GM18498 (cell line): ENCODE measurements at regions not wholly inside any gene's neighbourhood (a gene's known extent, or its start where the extent isn't known, plus 50 kb on each side); places are given as distances from the start of the nearest gene placed in this dataset.

ENCODE experiments used
- ATAC-seq: cut with Tn5 transposase; IDR thresholded peaks from one replicate; pipeline ENCODE4 v1.9.1; 2021; ENCODE audit warnings: mild to moderate bottlenecking, moderate library complexity; ENCODE audit not compliant: unreplicated experiment

DNA sequence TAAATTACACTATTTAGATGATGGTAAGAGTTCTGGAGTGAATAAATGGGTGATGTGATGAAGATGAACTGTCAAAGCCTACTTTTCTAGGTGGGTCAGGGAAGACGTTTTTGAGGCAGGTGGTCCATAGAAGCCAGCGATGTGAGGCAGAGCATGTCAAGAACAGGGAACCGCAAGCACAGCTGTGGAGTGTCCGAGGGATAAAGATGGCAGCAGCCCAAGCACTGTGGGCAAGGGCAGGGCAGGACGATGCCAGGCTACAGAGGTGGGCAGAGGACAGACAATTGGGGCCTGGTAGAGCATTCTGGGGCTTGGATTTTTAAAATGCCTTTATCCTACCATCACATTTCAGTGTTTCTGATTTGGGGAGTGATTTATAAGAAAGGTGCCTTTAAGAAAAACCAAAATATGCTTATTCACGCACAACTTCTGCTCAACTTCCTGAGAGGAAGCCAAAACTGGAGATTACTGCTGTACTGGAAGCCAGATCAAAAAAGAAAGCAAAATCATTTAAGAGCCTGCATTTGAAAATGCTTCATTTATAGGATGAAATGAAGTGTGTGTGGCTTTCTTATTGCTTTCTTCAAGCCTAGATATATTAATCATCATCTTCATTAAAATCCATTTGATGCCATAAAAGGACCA lies 119.0 kb upstream of the WDR17 start:
- no peak for ATAC-seq

DNA sequence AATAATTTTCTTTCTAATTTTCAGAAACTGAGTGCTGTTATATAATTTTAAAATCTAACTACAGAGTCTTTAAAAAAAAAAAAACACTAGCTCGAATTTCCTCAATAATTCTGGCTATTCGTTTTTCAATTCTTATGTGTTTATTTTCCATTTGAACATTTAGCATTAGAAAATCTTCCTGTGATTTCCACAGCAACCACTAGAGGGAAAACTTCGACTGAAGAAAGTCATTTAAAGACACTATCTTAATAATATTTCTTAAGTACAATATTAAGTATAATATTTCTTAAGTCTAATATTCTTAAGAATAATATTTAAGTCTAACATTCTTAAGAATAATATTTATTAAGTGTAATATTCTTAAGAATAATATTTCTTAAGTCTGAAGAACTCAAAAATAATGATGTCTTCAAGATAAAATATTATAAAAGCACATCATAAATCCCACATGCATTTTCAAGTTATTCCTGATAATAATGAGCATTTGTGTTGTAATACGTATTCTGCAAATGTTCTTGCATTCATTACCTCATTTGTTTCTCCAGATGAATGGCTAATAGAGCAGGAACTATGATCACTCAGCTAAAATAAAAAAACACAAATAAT lies 118.4 kb upstream of the WDR17 start:
- ATAC-seq, result no peak

DNA sequence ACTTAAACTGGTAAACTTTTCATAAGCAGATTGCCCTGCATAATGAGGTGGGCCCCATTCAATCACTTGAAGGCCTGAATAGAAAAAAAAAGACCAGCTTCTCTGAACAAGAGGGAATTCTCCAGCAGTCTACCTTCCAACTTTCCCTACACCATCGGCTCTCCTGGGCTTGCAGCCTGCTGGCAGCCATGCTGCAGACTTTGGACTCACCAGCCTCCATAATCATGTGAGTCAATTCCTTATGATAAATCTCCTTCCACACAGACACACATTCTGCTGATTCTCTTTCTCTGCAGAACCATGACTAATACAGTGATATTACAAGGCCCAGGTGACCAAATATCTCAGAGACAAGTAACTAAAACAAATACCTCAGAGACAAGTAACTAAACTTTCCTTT lies 113.8 kb upstream of the WDR17 start:
- ATAC-seq, result no peak

DNA sequence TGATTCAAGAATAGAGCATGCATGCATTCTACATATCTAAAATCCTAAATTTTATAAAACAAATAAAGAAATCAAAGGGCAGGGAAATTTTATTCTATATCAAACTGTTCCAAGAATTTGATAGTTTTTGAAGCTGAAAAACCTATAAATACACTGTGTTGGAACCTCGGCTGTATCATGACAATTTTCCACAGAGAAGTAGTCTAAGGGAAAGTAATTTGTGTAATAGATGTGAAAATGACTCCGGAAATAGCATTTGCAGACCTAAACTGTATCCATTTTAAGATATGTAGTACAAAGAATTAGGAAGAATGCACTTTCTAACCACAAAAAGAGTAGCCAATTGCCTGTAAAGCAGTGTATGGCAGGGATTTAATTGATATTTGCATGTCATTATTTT lies 112.5 kb upstream of the WDR17 start:
- no peak for ATAC-seq

DNA sequence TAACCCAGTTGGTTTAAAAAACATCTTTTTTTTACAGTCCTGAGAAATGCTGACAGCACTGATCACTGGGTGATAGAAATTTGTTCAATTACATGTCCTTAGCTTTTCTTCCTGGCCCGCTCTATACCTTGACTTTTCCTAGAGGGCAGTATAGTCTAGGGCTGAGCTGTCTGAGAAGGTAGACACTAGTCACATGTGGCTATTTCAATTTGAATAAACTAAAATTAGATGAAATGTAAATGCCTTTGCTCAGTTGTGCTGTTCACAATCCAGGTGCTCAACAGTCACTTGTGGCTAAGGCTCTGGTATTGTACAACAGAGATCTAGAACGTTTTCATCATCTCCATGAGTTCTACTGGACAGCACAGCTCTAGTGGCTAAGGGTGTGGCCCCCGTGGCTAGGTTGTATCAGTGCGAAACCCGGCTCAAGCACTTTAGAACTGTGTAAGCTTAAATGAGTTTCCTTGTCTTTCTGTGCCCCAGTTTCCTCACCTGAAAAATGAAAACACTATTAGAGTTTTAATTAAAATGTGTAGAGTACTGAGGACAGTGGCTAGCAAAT lies 111.6 kb upstream of the WDR17 start:
- peak; percentile 90 for ATAC-seq

DNA sequence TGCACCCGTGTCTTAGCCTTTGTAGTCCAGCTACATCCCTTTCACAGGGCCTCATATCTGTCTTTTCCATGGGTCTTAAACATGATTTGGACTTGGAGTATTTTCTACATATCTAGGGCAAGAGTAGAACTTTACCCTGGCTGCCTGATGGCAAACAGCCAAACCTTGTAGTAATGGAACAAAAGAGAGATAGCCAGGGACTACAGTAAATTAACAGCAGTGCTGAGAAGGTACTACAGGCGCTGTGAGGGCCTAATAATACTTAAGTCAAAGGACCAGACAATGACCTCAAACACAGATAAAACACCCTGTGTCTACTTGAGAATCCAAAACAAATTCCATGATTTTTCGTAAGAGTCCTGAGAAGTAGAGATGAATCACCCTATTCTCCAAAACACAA lies 111.0 kb upstream of the WDR17 start:
- no peak for ATAC-seq

DNA sequence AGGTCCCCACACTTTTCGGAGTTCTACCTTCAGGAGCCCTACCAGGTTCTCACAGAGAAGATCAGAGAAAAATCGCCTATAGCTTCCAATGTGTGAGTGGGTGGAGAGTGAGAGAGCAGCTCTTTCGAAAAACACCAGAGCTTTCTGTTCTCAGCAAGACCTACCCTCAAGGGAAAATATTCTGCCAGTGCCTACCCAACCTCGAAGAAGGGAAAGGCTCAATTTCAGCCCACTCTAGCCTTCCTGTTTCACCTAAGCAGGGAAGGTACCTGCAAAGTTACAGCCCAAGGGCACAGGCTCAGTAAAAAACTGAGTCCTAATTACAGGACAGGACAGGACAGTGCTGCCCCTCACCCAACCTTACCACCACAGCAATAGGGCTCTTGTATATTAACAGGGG lies 104.0 kb upstream of the WDR17 start:
- peak; percentile 77 for ATAC-seq

DNA sequence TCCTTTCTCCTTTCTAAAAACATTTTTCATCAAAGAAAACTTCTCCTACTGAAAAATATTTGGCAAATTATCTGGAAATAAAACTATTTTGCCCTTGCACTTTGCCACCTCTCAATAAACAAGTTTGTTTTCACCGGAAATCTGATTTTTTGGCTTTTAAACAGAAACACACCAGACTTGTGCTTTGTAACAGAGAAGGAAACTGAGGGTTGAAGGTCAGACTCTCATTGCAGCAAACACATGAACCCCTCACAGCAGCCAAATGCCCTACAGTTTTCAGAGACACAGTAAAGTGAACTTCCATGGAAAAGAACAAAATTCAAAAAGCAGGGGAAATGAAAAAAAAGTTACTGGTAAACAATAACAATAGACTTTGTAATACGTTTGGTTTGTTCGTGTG lies 95.6 kb upstream of the WDR17 start:
- no peak for ATAC-seq

DNA sequence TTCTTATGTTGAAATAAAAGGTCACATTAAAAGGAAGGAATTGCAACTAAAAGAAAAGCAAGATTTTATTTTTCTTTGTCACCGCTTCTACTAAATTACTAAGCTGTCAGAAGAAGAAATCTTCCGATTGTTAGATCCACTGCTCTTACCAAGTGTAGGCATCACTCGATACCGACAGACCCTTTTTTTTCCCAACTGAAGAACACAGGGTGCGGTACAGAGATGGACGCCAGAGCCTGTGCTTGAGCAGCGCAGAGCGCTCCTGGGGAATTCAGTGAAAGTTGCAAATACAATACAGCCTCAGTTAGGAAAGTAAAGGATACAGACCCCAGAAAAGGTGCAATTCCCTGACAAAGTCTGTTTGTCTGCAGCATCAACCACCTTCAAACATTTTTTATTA lies 94.9 kb upstream of the WDR17 start:
- no peak for ATAC-seq

DNA sequence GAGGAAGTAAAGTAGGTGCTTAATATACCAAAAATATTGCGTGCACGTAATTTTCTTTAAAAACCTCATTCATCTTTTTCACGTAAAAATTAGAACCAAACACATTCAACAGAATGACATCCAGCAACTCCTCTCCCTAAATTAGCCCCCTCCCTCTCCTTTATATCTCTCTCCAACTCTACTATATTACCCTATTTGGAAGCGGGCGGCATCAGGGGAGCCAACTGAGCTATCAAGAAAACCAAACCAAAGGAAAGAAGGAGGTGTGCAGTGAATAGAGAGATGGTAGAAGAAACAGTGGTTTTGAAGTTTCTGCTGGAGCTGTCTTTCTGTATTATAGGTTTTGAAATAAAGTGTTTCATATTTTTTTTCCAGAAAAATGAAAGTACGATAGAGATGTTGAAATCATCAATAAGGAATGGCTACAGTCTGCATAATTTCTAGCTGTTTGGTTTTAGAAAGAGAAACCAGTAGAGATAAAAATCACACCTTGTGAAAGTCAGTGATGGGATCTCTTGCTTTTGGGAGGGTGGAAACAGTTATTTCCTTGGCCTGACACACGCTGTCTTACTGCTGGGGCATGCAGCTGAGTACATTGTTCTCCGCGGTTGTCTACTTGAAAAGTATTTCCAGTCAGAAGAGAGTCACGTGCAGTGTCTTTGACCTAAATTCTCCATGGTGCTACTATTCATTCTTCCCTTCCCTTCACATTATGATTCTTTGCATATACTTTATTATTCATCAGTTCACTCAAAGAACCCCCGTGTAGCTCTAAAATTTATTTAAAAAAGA lies 94.1 kb upstream of the WDR17 start:
- no peak for ATAC-seq

DNA sequence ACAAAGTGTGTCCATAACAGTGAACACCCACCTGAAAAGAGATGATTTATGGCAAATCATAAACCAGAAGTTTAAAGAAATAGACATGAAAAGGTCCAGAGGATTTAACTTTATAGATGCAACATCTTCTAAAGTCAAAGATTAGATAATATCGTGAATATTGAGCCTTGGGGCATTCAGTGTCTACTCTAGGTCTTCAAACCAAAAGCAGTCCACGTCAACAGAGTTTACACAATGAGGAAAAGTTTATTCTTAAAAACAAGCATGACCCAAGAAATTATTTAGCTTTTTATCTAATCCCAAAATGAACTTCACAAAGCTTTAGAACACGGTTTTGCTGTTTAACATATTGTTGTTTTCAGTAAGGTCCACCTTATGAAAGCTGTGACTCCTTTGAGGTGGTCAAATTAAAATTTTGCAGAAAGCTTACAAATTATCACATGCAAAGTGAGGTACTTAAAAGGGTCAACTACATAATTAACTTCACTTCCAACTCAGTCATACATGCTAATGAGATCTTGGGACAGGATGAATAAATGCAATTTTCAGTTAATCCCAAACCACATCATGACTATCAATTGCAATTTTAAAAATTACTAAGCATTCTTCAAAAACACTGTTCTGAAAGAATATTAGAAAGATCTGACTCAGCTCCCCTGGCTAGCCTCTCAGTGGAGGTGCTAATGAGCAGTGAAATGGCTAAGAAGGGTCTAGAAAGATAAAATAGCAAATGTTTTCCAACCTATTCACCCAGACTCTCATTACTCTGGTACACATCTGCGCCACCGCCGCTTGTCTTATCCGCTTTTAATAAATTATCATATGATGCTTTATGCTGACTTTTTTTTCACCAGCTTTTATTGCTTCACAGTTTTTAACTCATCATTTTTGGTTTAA lies 92.4 kb upstream of the WDR17 start:
- no peak for ATAC-seq

DNA sequence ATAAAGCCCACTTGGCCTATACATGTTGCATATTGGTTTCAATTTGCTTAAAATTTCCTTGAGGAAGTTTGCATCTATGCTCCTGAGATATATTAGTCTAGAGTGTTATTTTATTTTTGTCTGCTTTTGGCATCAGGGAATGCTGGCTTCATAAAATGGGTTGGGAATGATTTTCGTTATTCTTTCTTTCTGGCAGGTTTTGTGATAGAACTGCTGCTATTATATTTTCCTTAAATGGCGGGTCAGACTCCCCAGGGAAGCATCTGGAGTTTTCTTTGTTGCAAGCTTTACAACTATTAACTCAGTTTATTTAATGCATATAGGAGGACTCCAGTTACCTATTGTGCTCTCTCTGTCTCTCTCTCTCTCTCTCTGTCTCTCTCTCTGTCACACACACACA lies 82.0 kb upstream of the WDR17 start:
- ATAC-seq, result no peak

DNA sequence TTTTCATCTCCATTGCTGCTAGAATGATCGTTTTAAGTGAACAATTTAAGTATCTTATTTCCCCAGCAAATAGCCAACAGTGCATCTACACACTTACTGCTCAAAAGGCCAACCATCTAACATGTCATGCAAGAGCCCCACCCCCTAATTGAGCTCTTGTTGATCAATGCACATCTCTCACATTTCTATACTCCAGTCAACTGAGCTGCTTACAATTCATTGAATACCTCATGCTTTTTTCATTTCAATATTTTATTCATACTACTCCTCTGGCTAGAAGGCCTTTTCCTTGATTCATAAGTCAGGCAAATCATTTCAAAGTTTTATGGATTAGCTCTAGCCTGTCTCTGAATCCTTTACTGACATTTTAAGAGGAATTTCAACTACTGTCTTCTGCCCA lies 79.0 kb upstream of the WDR17 start:
- no peak for ATAC-seq

DNA sequence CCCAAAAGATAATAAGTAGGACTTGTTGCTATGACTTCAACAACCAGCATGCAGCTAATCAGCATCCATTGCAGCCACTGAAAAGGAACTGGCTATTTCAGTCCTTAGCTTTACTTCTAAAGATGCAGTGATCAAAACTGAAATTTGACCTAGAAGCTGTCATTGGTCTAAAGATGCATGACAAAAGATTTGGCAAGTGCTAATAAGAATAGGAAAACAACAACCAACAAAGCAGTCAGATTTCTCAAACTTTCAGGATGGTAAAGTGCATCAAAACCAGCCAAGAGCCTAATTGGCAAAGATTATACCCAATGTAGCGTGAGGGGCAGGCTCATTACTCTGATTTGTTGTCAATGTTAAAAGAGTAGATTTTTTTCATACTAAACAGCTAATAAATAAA lies 77.1 kb upstream of the WDR17 start:
- no peak for ATAC-seq

DNA sequence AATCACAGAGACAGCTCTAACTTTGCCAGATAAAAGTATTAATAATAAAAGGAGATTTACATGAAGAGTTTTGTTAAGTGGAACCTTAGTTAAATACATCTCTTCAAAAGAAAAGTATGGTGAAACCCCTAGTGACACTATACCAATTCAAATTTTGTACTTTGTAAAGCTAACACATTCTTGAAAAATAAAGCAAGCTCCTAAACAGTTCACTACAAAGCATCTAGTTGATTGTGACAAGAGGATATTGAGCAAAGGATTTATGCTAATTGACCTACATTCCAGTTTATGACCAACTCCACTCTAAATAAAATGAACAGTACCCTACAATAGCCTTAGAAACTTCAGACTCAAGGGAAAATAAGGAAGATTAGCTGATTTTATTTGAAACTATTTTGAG lies 69.4 kb upstream of the WDR17 start:
- no peak for ATAC-seq

DNA sequence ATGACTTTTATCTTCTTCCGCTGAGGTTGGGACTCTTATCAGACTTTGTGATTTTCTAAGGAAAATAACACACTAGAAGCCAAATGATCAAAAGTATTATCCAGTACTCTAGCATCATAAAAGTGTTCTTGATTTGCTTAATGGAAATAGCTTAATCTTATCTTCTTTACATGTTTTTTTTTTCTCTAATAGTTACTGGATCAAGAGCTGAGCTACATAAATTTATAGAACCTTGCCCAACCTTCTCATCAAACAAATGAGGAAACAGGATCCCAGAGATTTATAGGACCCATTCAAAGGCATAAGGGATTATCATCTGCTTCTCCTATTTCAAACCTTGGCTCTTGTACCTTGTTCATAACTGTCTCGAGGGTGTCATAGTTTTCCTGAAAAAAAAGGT lies 68.3 kb upstream of the WDR17 start:
- ATAC-seq, result no peak

DNA sequence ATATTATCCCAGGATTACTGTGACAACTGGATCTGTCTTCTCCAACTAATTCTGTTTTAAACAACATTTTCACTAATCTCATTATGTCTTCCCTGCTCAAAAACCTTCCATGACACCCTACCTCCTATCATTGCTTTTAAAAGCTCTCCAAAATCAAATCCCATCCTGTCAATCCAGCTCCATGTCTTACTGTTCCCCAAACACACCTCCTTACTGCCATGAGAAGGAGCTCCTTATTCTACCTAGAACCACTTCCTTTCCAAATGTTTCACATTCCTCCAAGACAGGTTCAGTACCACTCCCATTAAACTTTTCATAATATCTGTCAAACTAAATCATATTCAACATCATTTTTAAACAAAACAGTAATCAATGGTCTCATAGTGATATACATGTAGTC lies 66.9 kb upstream of the WDR17 start:
- no peak for ATAC-seq

DNA sequence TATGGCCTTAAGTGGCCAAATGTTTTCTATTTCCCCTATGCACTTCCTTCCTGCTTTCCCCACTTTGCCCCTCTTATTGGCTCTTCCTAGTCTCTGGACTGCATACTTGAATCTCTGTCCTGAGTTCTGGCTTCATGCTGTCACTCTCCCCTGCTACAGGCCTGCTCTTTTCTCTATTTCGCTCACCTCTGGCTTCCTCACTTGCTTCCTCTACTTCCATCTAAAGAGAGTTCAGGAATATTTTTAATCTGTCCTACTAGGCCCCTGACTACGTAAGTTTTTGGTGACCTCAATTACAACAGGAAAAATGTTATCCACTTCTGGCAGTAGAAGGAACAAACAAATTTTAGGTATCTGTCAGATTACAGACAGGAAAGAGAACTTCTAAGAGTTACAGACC lies 65.7 kb upstream of the WDR17 start:
- ATAC-seq, result no peak

DNA sequence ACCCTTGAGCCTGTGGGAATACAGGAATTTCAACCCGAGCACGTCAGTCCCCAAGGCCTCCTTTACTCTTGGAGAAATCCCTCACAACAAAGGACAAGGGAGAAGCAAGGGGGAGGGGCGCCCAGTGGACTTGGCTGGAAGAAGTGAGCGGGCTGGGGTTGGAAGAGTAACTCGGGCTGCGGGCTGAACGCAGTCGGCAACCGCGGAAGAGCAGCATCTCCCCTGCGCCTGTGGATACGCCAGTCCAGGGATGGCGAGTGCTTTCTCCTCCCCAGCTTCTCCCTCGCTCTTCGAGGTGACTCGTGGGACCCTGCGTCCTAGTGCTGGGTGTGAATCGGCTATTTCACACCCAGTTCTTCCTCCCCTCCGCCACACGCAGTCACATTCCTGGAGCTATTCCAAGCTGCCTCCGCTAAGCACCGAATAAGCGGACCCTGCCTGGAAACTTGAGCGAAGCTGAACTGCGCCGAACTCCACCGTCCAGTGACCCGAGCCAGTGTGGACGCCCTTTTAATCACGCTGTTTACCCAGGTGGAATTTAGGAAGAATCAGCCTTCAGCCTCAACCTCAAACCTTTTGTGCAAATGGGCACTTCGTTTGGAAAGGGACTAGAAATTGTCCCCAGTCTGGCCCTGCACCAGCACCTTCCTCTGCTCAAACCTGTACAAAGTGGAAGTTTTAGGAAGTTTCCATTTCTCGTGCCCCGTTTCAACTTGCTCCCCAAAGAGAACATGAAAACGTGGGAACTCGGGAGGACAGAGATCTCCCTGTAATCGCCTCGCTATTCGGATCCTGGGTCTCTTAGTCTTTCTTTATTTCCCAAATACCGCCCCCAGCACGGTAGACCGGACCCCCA lies 64.3 kb upstream of the WDR17 start:
- no peak for ATAC-seq

DNA sequence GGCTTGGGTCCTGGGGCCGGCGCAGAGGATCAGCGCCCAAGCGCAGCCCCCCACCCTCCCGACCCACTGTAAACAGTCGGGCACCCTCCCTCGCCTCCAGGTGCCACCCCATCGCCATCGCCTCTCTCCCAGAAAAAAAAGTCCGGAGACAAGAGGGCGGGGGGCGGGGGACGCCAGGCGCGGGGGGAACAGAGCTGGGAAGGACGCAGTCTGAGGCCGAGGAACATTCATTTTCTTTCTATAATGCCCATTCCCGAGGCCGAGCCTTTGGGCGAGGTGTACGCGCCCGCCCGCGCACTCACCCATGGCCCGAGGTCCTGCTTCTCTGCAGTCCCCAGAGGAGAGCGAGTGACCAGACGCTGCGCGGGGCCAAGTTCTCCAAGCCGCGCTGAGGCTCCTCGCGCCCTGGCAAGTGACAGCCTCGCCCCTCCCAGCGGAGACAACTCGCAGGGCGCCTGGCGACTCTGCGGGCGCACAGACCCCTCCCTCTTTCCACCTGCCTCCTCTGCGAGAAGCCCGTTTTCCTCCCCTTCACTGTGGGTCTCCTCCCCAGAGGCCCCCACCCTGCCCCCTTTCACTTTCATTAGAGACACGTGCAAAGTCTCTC lies 63.5 kb upstream of the WDR17 start:
- ATAC-seq, result peak; percentile 81
